HCT116 (cell line): ENCODE measurements at regions not wholly inside any gene's neighbourhood (a gene's known extent, or its start where the extent isn't known, plus 50 kb on each side); places are given as distances from the start of the nearest gene placed in this dataset.

Source experiments
- ATAC-seq: fragments of 200-7000 bp; cut with Tn5 transposase; 2 replicates; pipeline ENCODE4 v1.9.1; 2020; ENCODE audit warnings: mild to moderate bottlenecking, moderate library complexity
- BruUV-seq: library from RNA; stranded (reverse); fragments of 400-500 nt; replicated peaks from 2 replicates; lab custom pipeline; 2021; lab: Mats Ljungman, UMichigan
- CTCF ChIA-PET: fragments of 300-600 bp; sonication (Branson Sonifier 250); formaldehyde crosslinking; loops from one replicate; lab custom pipeline; 2021; ENCODE audit warnings: antibody characterized with exemption; lab: Charles Lee
- POLR2A ChIA-PET: fragments of 300-600, 350-600 bp; sonication (Branson Sonifier 250); formaldehyde crosslinking; loops from one replicate; lab custom pipeline; 2021; ENCODE audit warnings: antibody characterized with exemption; lab: Charles Lee
- RAD21 ChIA-PET, 2 experiments: fragments of 300-600 bp; sonication (Branson Sonifier 250); formaldehyde crosslinking; loops; one replicate each; lab custom pipeline; 2023; ENCODE audit warnings: low total read pairs in 2 of 2; ENCODE audit not compliant: uncharacterized antibody in 2 of 2, unreplicated experiment in 2 of 2, low non-redundant PET in 1 of 2; lab: Charles Lee
- DNase-seq: peaks from one replicate; pipeline ENCODE4 v3.0.0-alpha.2; 2010; ENCODE audit warnings: low read depth, low spot score
- H2AFZ ChIP-seq: fragments of 200-600 bp; shearing (Covaris generic), sonication (generic); 2 replicates; pipeline ENCODE4 v1.6.1; 2017; ENCODE audit warnings: low read depth, mixed run types, mixed read lengths, antibody characterized with exemption, low read length; ENCODE audit not compliant: poor library complexity, severe bottlenecking
- H3K27ac ChIP-seq: 2 replicates; pipeline ENCODE4 v1.5.1; 2012; ENCODE audit warnings: low read depth, low read length
- H3K27me3 ChIP-seq: fragments of 200-600 bp; sonication (generic); 2 replicates; pipeline ENCODE4 v1.6.1; 2016; ENCODE audit warnings: mixed run types, low read length, mixed read lengths; ENCODE audit not compliant: insufficient read depth
- H3K36me3 ChIP-seq, 2 experiments: fragments of 200-500 bp in 1 of 2; fragments of 200-600 bp in 1 of 2; sonication (Bioruptor generic) in 1 of 2; sonication (generic) in 1 of 2; 2 replicates each; pipeline versions ENCODE4 v1.5.1 to v1.6.1; 2014 to 2016; ENCODE audit warnings: low read length in 2 of 2, inconsistent platforms in 1 of 2, mixed read lengths in 1 of 2, mixed run types in 1 of 2; ENCODE audit not compliant: insufficient read depth in 2 of 2, control insufficient read depth in 1 of 2
- H3K4me1 ChIP-seq, 2 experiments: fragments of 200-600 bp in 1 of 2; sonication (generic) in 1 of 2; 2 replicates each; pipeline versions ENCODE4 v1.5.1 to v1.6.1; 2012 to 2017; ENCODE audit warnings: low read length in 2 of 2, inconsistent platforms in 1 of 2, mild to moderate bottlenecking in 1 of 2, mixed read lengths in 1 of 2, mixed run types in 1 of 2, moderate library complexity in 1 of 2; ENCODE audit not compliant: insufficient read depth in 2 of 2, control insufficient read depth in 1 of 2
- H3K4me2 ChIP-seq: fragments of 200-600 bp; sonication (generic); 2 replicates; pipeline ENCODE4 v1.6.1; 2017; ENCODE audit warnings: mixed run types, low read length, mixed read lengths
- H3K4me3 ChIP-seq, 2 experiments: fragments of 200-600 bp in 1 of 2; sonication (generic) in 1 of 2; replicated peaks in 1 of 2; 2 replicates each; pipeline ENCODE4 v1.5.1; 2011 to 2016; ENCODE audit warnings: low read length in 2 of 2, control low read depth in 1 of 2, low read depth in 1 of 2, mild to moderate bottlenecking in 1 of 2, mixed read lengths in 1 of 2, mixed run types in 1 of 2
- H3K79me2 ChIP-seq: fragments of 200-600 bp; sonication (generic); 2 replicates; pipeline ENCODE4 v1.6.1; 2017; ENCODE audit warnings: mild to moderate bottlenecking, mixed run types, low read length, moderate library complexity, mixed read lengths; ENCODE audit not compliant: insufficient read depth
- H3K9ac ChIP-seq: fragments of 200-600 bp; sonication (generic); 2 replicates; pipeline ENCODE4 v1.6.1; 2016; ENCODE audit warnings: low read length, mixed read lengths
- H3K9me2 ChIP-seq: fragments of 200-600 bp; sonication (generic), shearing (Covaris generic); 2 replicates; pipeline ENCODE4 v1.6.1; 2017; ENCODE audit warnings: mixed run types, mild to moderate bottlenecking, moderate library complexity; ENCODE audit not compliant: insufficient read depth
- H3K9me3 ChIP-seq, 2 experiments: fragments of 200-500 bp in 1 of 2; fragments of 200-600 bp in 1 of 2; sonication (Bioruptor generic) in 1 of 2; sonication (generic) in 1 of 2; 2 replicates each; pipeline ENCODE4 v1.6.1; 2014 to 2017; ENCODE audit warnings: low read length in 2 of 2, mixed read lengths in 2 of 2, inconsistent platforms in 1 of 2, low read depth in 1 of 2, mild to moderate bottlenecking in 1 of 2, mixed run types in 1 of 2, moderate library complexity in 1 of 2; ENCODE audit not compliant: control insufficient read depth in 1 of 2, insufficient read depth in 1 of 2
- H4K20me1 ChIP-seq: fragments of 200-600 bp; sonication (generic), shearing (Covaris generic); 2 replicates; pipeline ENCODE4 v1.6.1; 2017; ENCODE audit warnings: mixed run types, mild to moderate bottlenecking, moderate library complexity; ENCODE audit not compliant: insufficient read depth
- EGR1 ChIP-seq: IDR thresholded peaks from 2 replicates; pipeline ENCODE4 v1.6.1; 2012; ENCODE audit warnings: low read depth
- EZH2phosphoT487 ChIP-seq: fragments of 200-600 bp; IDR thresholded peaks from 2 replicates; pipeline ENCODE4 v1.6.1; 2018; ENCODE audit warnings: antibody characterized with exemption, borderline replicate concordance
- POLR2A ChIP-seq: IDR thresholded peaks from 2 replicates; pipeline ENCODE4 v1.7.0; 2011; ENCODE audit warnings: borderline replicate concordance; ENCODE audit not compliant: insufficient read depth, insufficient read length; ENCODE audit errors: extremely low read depth
- SIN3A ChIP-seq: IDR thresholded peaks from 2 replicates; pipeline ENCODE4 v1.6.1; 2012; ENCODE audit warnings: low read depth
- YY1 ChIP-seq: IDR thresholded peaks from 2 replicates; pipeline ENCODE4 v1.6.1; 2011; ENCODE audit warnings: low read length, low read depth, moderate library complexity, mild to moderate bottlenecking; ENCODE audit not compliant: insufficient replicate concordance; ENCODE audit errors: extremely low read depth
- ZFX ChIP-seq: fragments of 450-650 bp; IDR thresholded peaks from 2 replicates; pipeline ENCODE4 v1.6.1; 2017
- intact Hi-C: fragments of 100-400 bp; cut with micrococcal nuclease; formaldehyde crosslinking; loops from 2 replicates; pipeline ENCODE4 v1.10.0; 2022
- TF ChIP-seq, protein P1 (sequence below): IDR thresholded peaks from 2 replicates; pipeline ENCODE4 v1.6.1; 2012; ENCODE audit warnings: low read depth
- TF ChIP-seq, protein P2 (sequence below): IDR thresholded peaks from 2 replicates; pipeline ENCODE4 v1.6.1; 2012
- TF ChIP-seq, protein P3 (sequence below), 3 experiments: fragments of 200-600 bp in 1 of 3; sonication (generic) in 1 of 3; IDR thresholded peaks in 2 of 3; conservative IDR thresholded peaks in 1 of 3; 2 replicates each; pipeline ENCODE4 v1.5.1; 2012 to 2017; ENCODE audit warnings: low read depth in 2 of 3, low read length in 2 of 3, antibody characterized with exemption in 1 of 3, borderline replicate concordance in 1 of 3, control low read depth in 1 of 3, mild to moderate bottlenecking in 1 of 3, mixed read lengths in 1 of 3, mixed run types in 1 of 3, moderate library complexity in 1 of 3; ENCODE audit not compliant: insufficient read depth in 1 of 3

DNA sequence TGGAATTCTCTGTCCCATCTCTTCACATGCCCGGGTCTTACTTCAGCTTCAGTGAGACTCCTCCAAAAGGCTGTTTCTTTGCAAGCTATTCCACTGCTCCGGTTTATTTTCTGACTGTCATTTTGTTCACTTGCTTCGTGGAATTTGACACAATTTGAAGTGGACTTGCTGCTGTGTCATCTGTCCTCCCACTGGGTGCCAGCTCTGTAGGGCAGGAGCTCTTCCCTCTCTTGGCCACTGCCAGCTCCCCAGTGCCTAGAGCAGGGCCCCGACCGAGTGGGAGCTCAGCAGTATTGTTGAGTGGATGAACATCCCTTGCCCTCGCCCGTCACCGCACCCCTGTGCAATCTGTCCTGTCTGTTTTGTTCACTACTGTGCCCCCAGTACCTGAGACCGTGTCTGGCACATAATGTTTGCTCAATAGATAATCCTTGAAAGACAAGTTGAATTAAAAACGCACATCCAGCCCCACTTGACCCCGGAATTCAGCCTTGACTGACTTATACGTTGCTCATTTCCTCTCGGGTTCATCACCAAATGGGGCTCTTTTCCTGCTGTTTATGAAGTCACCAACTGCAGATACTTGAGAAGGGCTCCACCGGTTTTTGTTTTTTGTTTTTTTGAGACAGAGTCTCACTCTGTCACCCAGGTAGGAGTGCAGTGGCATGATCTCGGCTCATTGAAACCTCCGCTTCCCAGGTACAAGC lies 170.3 kb upstream of the KCNG1 start:
- Histone ChIP-seq H3K9me2 (no peaks in the 10 kb centered on the region), H3K27me3 (no peaks in the 10 kb centered on the region; the same call in 1 of the 2 replicates)
- RAD21 ChIA-PET = no interaction called here
- intact Hi-C loops = no loop called here
- no peak for TF ChIP-seq SIN3A
- TF ChIP-seq, protein P1, sequence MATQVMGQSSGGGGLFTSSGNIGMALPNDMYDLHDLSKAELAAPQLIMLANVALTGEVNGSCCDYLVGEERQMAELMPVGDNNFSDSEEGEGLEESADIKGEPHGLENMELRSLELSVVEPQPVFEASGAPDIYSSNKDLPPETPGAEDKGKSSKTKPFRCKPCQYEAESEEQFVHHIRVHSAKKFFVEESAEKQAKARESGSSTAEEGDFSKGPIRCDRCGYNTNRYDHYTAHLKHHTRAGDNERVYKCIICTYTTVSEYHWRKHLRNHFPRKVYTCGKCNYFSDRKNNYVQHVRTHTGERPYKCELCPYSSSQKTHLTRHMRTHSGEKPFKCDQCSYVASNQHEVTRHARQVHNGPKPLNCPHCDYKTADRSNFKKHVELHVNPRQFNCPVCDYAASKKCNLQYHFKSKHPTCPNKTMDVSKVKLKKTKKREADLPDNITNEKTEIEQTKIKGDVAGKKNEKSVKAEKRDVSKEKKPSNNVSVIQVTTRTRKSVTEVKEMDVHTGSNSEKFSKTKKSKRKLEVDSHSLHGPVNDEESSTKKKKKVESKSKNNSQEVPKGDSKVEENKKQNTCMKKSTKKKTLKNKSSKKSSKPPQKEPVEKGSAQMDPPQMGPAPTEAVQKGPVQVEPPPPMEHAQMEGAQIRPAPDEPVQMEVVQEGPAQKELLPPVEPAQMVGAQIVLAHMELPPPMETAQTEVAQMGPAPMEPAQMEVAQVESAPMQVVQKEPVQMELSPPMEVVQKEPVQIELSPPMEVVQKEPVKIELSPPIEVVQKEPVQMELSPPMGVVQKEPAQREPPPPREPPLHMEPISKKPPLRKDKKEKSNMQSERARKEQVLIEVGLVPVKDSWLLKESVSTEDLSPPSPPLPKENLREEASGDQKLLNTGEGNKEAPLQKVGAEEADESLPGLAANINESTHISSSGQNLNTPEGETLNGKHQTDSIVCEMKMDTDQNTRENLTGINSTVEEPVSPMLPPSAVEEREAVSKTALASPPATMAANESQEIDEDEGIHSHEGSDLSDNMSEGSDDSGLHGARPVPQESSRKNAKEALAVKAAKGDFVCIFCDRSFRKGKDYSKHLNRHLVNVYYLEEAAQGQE = no peak
- TF ChIP-seq POLR2A = no peak
- no peak for TF ChIP-seq EGR1
- TF ChIP-seq, protein P2, sequence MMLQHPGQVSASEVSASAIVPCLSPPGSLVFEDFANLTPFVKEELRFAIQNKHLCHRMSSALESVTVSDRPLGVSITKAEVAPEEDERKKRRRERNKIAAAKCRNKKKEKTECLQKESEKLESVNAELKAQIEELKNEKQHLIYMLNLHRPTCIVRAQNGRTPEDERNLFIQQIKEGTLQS = no peak
- no peak for TF ChIP-seq EZH2phosphoT487
- TF ChIP-seq ZFX = no peak
- TF ChIP-seq, protein P3, sequence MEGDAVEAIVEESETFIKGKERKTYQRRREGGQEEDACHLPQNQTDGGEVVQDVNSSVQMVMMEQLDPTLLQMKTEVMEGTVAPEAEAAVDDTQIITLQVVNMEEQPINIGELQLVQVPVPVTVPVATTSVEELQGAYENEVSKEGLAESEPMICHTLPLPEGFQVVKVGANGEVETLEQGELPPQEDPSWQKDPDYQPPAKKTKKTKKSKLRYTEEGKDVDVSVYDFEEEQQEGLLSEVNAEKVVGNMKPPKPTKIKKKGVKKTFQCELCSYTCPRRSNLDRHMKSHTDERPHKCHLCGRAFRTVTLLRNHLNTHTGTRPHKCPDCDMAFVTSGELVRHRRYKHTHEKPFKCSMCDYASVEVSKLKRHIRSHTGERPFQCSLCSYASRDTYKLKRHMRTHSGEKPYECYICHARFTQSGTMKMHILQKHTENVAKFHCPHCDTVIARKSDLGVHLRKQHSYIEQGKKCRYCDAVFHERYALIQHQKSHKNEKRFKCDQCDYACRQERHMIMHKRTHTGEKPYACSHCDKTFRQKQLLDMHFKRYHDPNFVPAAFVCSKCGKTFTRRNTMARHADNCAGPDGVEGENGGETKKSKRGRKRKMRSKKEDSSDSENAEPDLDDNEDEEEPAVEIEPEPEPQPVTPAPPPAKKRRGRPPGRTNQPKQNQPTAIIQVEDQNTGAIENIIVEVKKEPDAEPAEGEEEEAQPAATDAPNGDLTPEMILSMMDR (IDR thresholded peaks at IDR 0.05 in 2 of 3, conservative IDR thresholded peaks at IDR 0.05 in 1 of 3; ENCODE audit: borderline replicate concordance in 1 of 3, insufficient read depth in 1 of 3, low read depth in 2 of 3, low read length in 2 of 3) = no peak
- TF ChIP-seq YY1 = no peak
- TF ChIP-seq, all 23 proteins: peak for 0
- ChIA-PET POLR2A (no interaction called here), CTCF (no interaction called here)
- no peaks in the 10 kb centered on the region for H3K9me3 ChIP-seq
- no peaks in the 10 kb centered on the region for H3K79me2 ChIP-seq
- no peak overlapping the region for H3K27ac ChIP-seq
- H3K4me3 ChIP-seq = no peak overlapping the region
- ATAC-seq (no peak), DNase-seq (no peak)
- no peak overlapping the region for H3K4me2 ChIP-seq
- H2AFZ ChIP-seq = no peak overlapping the region
- no peak overlapping the region for H3K9ac ChIP-seq
- H3K36me3 ChIP-seq = no peaks in the 10 kb centered on the region
- BruUV-seq = no TSS peak
- no peaks in the 10 kb centered on the region for H4K20me1 ChIP-seq
- H3K4me1 ChIP-seq = peaks cover 0 to 9% of the 10 kb centered on the region in 2 experiments; a peak in 2 of 4 replicates
